ENCODE measurements at regions not wholly inside any gene's neighbourhood (a gene's known extent, or its start where the extent isn't known, plus 50 kb on each side); places are given as distances from the start of the nearest gene placed in this dataset.

- Histone ChIP-seq H3K27ac (ENCODE audit: low read depth, low read length) (no peak overlapping the region), H3K9ac (ENCODE audit: low read depth in 1 of 2, low read length in 2 of 2) (no peak overlapping the region)
Observed at GRCh38 chr4:147117431-147117830, 171.8 kb upstream of the TTC29 start.

GRCh38 chr4:147118528-147118927 is 172.9 kb upstream of the TTC29 start:
- Histone ChIP-seq H3K27me3 (ENCODE audit: control insufficient read depth in 1 of 2, insufficient read depth in 2 of 2, low read length in 2 of 2) (no peaks in the 10 kb centered on the region), H3K4me1 (ENCODE audit: control insufficient read depth in 1 of 2, insufficient read depth in 2 of 2, low read length in 2 of 2) (peaks cover 7 to 10% of the 10 kb centered on the region in 2 donors), H3K27ac (ENCODE audit: low read depth, low read length) (no peak overlapping the region), H3K9me3 (ENCODE audit: control insufficient read depth in 1 of 2, low read length in 2 of 2) (no peaks in the 10 kb centered on the region), H3K9ac (ENCODE audit: low read depth in 1 of 2, low read length in 2 of 2) (no peak overlapping the region), H3K4me3 (ENCODE audit: low read depth in 1 of 2, low read length in 2 of 2) (no peak overlapping the region), H3K36me3 (ENCODE audit: control insufficient read depth in 1 of 2, insufficient read depth in 2 of 2, low read length in 2 of 2) (no peaks in the 10 kb centered on the region)

More at GRCh38 chr4:147117431-147117830, 171.8 kb upstream of the TTC29 start:
- no peaks in the 10 kb centered on the region for H3K36me3 ChIP-seq (ENCODE audit: control insufficient read depth in 1 of 2, insufficient read depth in 2 of 2, low read length in 2 of 2)
- H3K9me3 ChIP-seq (ENCODE audit: control insufficient read depth in 1 of 2, low read length in 2 of 2): no peaks in the 10 kb centered on the region
- H3K27me3 ChIP-seq (ENCODE audit: control insufficient read depth in 1 of 2, insufficient read depth in 2 of 2, low read length in 2 of 2): no peaks in the 10 kb centered on the region
- peaks cover 7 to 10% of the 10 kb centered on the region in 2 donors for H3K4me1 ChIP-seq (ENCODE audit: control insufficient read depth in 1 of 2, insufficient read depth in 2 of 2, low read length in 2 of 2)
- H3K4me3 ChIP-seq (ENCODE audit: low read depth in 1 of 2, low read length in 2 of 2): no peak overlapping the region

GRCh38 chr4:147122685-147123084 is 177.0 kb upstream of the TTC29 start:
- no peak overlapping the region for H3K27ac ChIP-seq (ENCODE audit: low read depth, low read length)
- no peak overlapping the region for H3K9ac ChIP-seq (ENCODE audit: low read depth in 1 of 2, low read length in 2 of 2)
- H3K9me3 ChIP-seq (ENCODE audit: control insufficient read depth in 1 of 2, low read length in 2 of 2): no peaks in the 10 kb centered on the region
- H3K27me3 ChIP-seq (ENCODE audit: control insufficient read depth in 1 of 2, insufficient read depth in 2 of 2, low read length in 2 of 2): no peaks in the 10 kb centered on the region
- no peak overlapping the region for H3K4me3 ChIP-seq (ENCODE audit: low read depth in 1 of 2, low read length in 2 of 2)
- peaks cover under 1 to 1% of the 10 kb centered on the region in 2 donors for H3K4me1 ChIP-seq (ENCODE audit: control insufficient read depth in 1 of 2, insufficient read depth in 2 of 2, low read length in 2 of 2)
- H3K36me3 ChIP-seq (ENCODE audit: control insufficient read depth in 1 of 2, insufficient read depth in 2 of 2, low read length in 2 of 2): no peaks in the 10 kb centered on the region

GRCh38 chr4:147123146-147123545 is 177.5 kb upstream of the TTC29 start:
- Histone ChIP-seq H3K4me3 (ENCODE audit: low read depth in 1 of 2, low read length in 2 of 2) (no peak overlapping the region), H3K4me1 (ENCODE audit: control insufficient read depth in 1 of 2, insufficient read depth in 2 of 2, low read length in 2 of 2) (no peaks in the 10 kb centered on the region), H3K36me3 (ENCODE audit: control insufficient read depth in 1 of 2, insufficient read depth in 2 of 2, low read length in 2 of 2) (no peaks in the 10 kb centered on the region)

DNA sequence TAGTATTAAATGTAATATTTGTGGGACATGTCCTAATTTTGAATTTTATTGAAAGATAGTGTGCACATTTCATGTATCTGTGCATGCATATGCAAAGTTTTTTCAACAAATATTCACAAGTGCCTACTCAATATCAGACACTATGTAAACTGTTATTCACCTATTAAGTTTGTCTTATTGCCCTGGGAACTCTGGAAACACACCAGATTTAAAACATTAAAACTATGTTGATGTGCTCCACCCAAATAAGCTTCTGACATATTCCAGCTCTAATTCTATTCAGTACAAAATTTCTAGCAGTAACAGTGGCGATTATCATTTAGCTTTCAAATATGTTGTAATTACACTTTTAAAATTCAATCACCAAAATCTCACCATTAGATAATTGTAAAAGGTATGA is 183.1 kb upstream of the TTC29 start:
- no peaks in the 10 kb centered on the region for H3K27me3 ChIP-seq (ENCODE audit: control insufficient read depth in 1 of 2, insufficient read depth in 2 of 2, low read length in 2 of 2)

More at GRCh38 chr4:147123146-147123545, 177.5 kb upstream of the TTC29 start:
- Histone ChIP-seq H3K9me3 (ENCODE audit: control insufficient read depth in 1 of 2, low read length in 2 of 2) (no peaks in the 10 kb centered on the region), H3K27me3 (ENCODE audit: control insufficient read depth in 1 of 2, insufficient read depth in 2 of 2, low read length in 2 of 2) (no peaks in the 10 kb centered on the region), H3K27ac (ENCODE audit: low read depth, low read length) (no peak overlapping the region), H3K9ac (ENCODE audit: low read depth in 1 of 2, low read length in 2 of 2) (no peak overlapping the region)

GRCh38 chr4:147129687-147130086 is 184.0 kb upstream of the TTC29 start:
- no peaks in the 10 kb centered on the region for H3K27me3 ChIP-seq (ENCODE audit: control insufficient read depth in 1 of 2, insufficient read depth in 2 of 2, low read length in 2 of 2)
- no peaks in the 10 kb centered on the region for H3K36me3 ChIP-seq (ENCODE audit: control insufficient read depth in 1 of 2, insufficient read depth in 2 of 2, low read length in 2 of 2)
- H3K4me1 ChIP-seq (ENCODE audit: control insufficient read depth in 1 of 2, insufficient read depth in 2 of 2, low read length in 2 of 2): no peaks in the 10 kb centered on the region
- no peak overlapping the region for H3K27ac ChIP-seq (ENCODE audit: low read depth, low read length)
- H3K9ac ChIP-seq (ENCODE audit: low read depth in 1 of 2, low read length in 2 of 2): no peak overlapping the region
- no peak overlapping the region for H3K4me3 ChIP-seq (ENCODE audit: low read depth in 1 of 2, low read length in 2 of 2)
- H3K9me3 ChIP-seq (ENCODE audit: control insufficient read depth in 1 of 2, low read length in 2 of 2): no peaks in the 10 kb centered on the region

More for the DNA sequence above, 183.1 kb upstream of the TTC29 start:
- H3K4me1 ChIP-seq (ENCODE audit: control insufficient read depth in 1 of 2, insufficient read depth in 2 of 2, low read length in 2 of 2): no peaks in the 10 kb centered on the region
- no peaks in the 10 kb centered on the region for H3K9me3 ChIP-seq (ENCODE audit: control insufficient read depth in 1 of 2, low read length in 2 of 2)
- H3K4me3 ChIP-seq (ENCODE audit: low read depth in 1 of 2, low read length in 2 of 2): no peak overlapping the region
- no peak overlapping the region for H3K9ac ChIP-seq (ENCODE audit: low read depth in 1 of 2, low read length in 2 of 2)
- H3K27ac ChIP-seq (ENCODE audit: low read depth, low read length): no peak overlapping the region
- H3K36me3 ChIP-seq (ENCODE audit: control insufficient read depth in 1 of 2, insufficient read depth in 2 of 2, low read length in 2 of 2): no peaks in the 10 kb centered on the region

- Histone ChIP-seq H3K9ac (ENCODE audit: low read depth in 1 of 2, low read length in 2 of 2) (no peak overlapping the region), H3K9me3 (ENCODE audit: control insufficient read depth in 1 of 2, low read length in 2 of 2) (no peaks in the 10 kb centered on the region), H3K4me1 (ENCODE audit: control insufficient read depth in 1 of 2, insufficient read depth in 2 of 2, low read length in 2 of 2) (no peaks in the 10 kb centered on the region), H3K27me3 (ENCODE audit: control insufficient read depth in 1 of 2, insufficient read depth in 2 of 2, low read length in 2 of 2) (no peaks in the 10 kb centered on the region), H3K36me3 (ENCODE audit: control insufficient read depth in 1 of 2, insufficient read depth in 2 of 2, low read length in 2 of 2) (no peaks in the 10 kb centered on the region), H3K4me3 (ENCODE audit: low read depth in 1 of 2, low read length in 2 of 2) (no peak overlapping the region), H3K27ac (ENCODE audit: low read depth, low read length) (no peak overlapping the region)
Observed at GRCh38 chr4:147134536-147135210, 189.0 kb upstream of the TTC29 start.

DNA sequence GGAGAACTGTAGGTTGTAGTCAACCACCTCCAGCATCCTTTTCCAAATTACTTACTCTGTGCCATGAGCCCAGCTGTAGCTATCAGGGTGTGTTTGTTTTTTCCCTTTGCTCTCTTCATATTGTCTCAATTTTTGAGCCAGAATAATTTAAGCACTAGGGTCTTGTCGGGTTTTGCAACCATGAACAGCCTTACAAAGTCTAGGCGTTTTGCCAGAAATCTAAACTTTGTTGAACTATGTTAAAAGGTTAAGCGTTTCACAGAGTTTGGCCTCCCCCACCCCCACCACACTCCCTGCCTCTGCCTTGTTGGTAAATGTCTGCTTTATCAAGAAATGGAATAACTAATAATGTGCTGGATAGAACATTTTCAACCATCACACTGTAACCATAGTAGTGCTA is 190.6 kb upstream of the TTC29 start:
- no peak overlapping the region for H3K27ac ChIP-seq (ENCODE audit: low read depth, low read length)
- no peaks in the 10 kb centered on the region for H3K36me3 ChIP-seq (ENCODE audit: control insufficient read depth in 1 of 2, insufficient read depth in 2 of 2, low read length in 2 of 2)
- no peaks in the 10 kb centered on the region for H3K27me3 ChIP-seq (ENCODE audit: control insufficient read depth in 1 of 2, insufficient read depth in 2 of 2, low read length in 2 of 2)
- no peaks in the 10 kb centered on the region for H3K9me3 ChIP-seq (ENCODE audit: control insufficient read depth in 1 of 2, low read length in 2 of 2)
- no peak overlapping the region for H3K4me3 ChIP-seq (ENCODE audit: low read depth in 1 of 2, low read length in 2 of 2)
- no peaks in the 10 kb centered on the region for H3K4me1 ChIP-seq (ENCODE audit: control insufficient read depth in 1 of 2, insufficient read depth in 2 of 2, low read length in 2 of 2)
- no peak overlapping the region for H3K9ac ChIP-seq (ENCODE audit: low read depth in 1 of 2, low read length in 2 of 2)

DNA sequence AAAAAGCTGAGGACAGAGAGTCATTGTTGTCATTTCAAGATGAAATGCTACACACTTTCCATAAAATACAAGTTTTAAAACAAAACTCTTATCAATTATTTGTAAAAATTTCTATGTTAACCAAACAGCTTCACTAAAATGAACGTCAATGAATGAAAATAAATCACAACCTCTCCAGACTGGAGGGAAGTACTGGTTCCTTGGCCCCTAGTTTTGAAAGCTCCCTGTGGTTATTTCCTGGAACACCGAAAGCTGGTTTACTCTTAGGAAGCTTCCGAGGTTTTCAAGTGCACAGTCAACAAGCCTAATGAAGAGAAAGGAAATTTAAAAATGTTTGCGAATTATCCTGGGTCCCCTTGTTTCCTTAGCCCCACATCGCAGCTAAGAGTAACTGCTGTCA is 191.1 kb upstream of the TTC29 start:
- Histone ChIP-seq H3K27me3 (ENCODE audit: control insufficient read depth in 1 of 2, insufficient read depth in 2 of 2, low read length in 2 of 2) (no peaks in the 10 kb centered on the region), H3K27ac (ENCODE audit: low read depth, low read length) (no peak overlapping the region), H3K9ac (ENCODE audit: low read depth in 1 of 2, low read length in 2 of 2) (no peak overlapping the region), H3K4me1 (ENCODE audit: control insufficient read depth in 1 of 2, insufficient read depth in 2 of 2, low read length in 2 of 2) (no peaks in the 10 kb centered on the region), H3K4me3 (ENCODE audit: low read depth in 1 of 2, low read length in 2 of 2) (no peak overlapping the region), H3K36me3 (ENCODE audit: control insufficient read depth in 1 of 2, insufficient read depth in 2 of 2, low read length in 2 of 2) (no peaks in the 10 kb centered on the region), H3K9me3 (ENCODE audit: control insufficient read depth in 1 of 2, low read length in 2 of 2) (no peaks in the 10 kb centered on the region)

- Histone ChIP-seq H3K4me3 (ENCODE audit: low read depth in 1 of 2, low read length in 2 of 2) (no peak overlapping the region), H3K9me3 (ENCODE audit: control insufficient read depth in 1 of 2, low read length in 2 of 2) (no peaks in the 10 kb centered on the region), H3K27me3 (ENCODE audit: control insufficient read depth in 1 of 2, insufficient read depth in 2 of 2, low read length in 2 of 2) (no peaks in the 10 kb centered on the region), H3K9ac (ENCODE audit: low read depth in 1 of 2, low read length in 2 of 2) (no peak overlapping the region), H3K27ac (ENCODE audit: low read depth, low read length) (no peak overlapping the region), H3K4me1 (ENCODE audit: control insufficient read depth in 1 of 2, insufficient read depth in 2 of 2, low read length in 2 of 2) (no peaks in the 10 kb centered on the region), H3K36me3 (ENCODE audit: control insufficient read depth in 1 of 2, insufficient read depth in 2 of 2, low read length in 2 of 2) (no peaks in the 10 kb centered on the region)
Observed at GRCh38 chr4:147137280-147137679, 191.6 kb upstream of the TTC29 start.

All from duodenal mucosa (tissue), 2 donors.